Activated CD8-positive, alpha-beta memory T cell treated with anti-CD3 and anti-CD28 coated beads, Interleukin-2, amount 50 U/mL, for 24 hours (primary cell): ENCODE measurements at regions not wholly inside any gene's neighbourhood (a gene's known extent, or its start where the extent isn't known, plus 50 kb on each side); places are given as distances from the start of the nearest gene placed in this dataset.

Experiments used
- DNase-seq: peaks from one replicate; pipeline ENCODE4 v3.0.0-alpha.2; 2020; ENCODE audit errors: extremely low read depth

- no peak for DNase-seq
Observed at GRCh38 chr14:34246206-34246605, 215.8 kb downstream of the SPTSSA start.

- no peak for DNase-seq
Observed at GRCh38 chr14:34243401-34243800, 218.6 kb downstream of the SPTSSA start.

GRCh38 chr14:34243001-34243400, 219.0 kb downstream of the SPTSSA start:
- DNase-seq: no peak

- DNase-seq: no peak
Observed at GRCh38 chr14:34241185-34241711, 220.8 kb downstream of the SPTSSA start.

- DNase-seq: no peak
Observed at GRCh38 chr14:34238610-34239009, 223.4 kb downstream of the SPTSSA start.

- no peak for DNase-seq
Observed at GRCh38 chr14:34237677-34238076, 224.4 kb downstream of the SPTSSA start.

- DNase-seq: no peak
Observed at GRCh38 chr14:34237081-34237480, 225.0 kb downstream of the SPTSSA start.

- no peak for DNase-seq
Observed at GRCh38 chr14:34235643-34236300, 226.3 kb downstream of the SPTSSA start.

- no peak for DNase-seq
Observed at GRCh38 chr14:34234258-34234657, 227.8 kb downstream of the SPTSSA start.

- DNase-seq: no peak
Observed at GRCh38 chr14:34233619-34234018, 228.4 kb downstream of the SPTSSA start.

- DNase-seq: no peak
Observed at GRCh38 chr14:34232790-34233189, 229.2 kb downstream of the SPTSSA start.

- DNase-seq: no peak
Observed at GRCh38 chr14:34231626-34232025, 230.4 kb downstream of the SPTSSA start.

GRCh38 chr14:34229140-34229539, 232.9 kb downstream of the SPTSSA start:
- DNase-seq: no peak

- no peak for DNase-seq
Observed at GRCh38 chr14:34228650-34228976, 233.4 kb downstream of the SPTSSA start.

- DNase-seq: peak; percentile 7
Observed at GRCh38 chr14:34227834-34228649, 234.0 kb downstream of the SPTSSA start.

- no peak for DNase-seq
Observed at GRCh38 chr14:34224221-34224620, 237.8 kb downstream of the SPTSSA start.

GRCh38 chr14:34223373-34224148, 238.5 kb downstream of the SPTSSA start:
- DNase-seq: no peak

- no peak for DNase-seq
Observed at GRCh38 chr14:34222867-34223266, 239.2 kb downstream of the SPTSSA start.

- DNase-seq: no peak
Observed at GRCh38 chr14:34222122-34222521, 239.9 kb downstream of the SPTSSA start.

GRCh38 chr14:34220921-34221320, 241.1 kb downstream of the SPTSSA start:
- no peak for DNase-seq

GRCh38 chr14:34220378-34220706, 241.7 kb downstream of the SPTSSA start:
- DNase-seq: no peak

GRCh38 chr14:34219661-34220377, 242.2 kb downstream of the SPTSSA start:
- no peak for DNase-seq
